ENCODE measurements at regions not wholly inside any gene's neighbourhood (a gene's known extent, or its start where the extent isn't known, plus 50 kb on each side); places are given as distances from the start of the nearest gene placed in this dataset.

DNA sequence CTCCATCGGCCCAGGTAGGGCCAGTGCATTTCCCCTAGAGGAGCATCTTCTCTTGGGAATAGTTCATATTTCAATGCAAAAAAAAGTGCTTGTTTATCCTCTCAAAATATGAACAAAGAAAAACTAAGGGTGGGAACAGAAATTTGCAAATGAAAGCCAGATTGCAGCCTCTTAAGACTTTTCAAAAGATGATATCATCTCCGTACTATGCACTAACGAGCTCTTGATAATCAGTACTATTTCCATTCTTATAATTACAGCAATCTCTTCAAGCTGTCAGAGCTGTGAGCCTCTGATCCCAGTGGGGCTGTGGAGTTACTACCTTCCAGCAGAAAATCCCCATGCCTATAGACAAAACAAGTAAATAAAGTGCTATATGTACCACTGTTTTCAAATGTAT, 77.1 kb downstream of the SOD2 start:
- no CpG with 5 or more reads among the region's 3 CpGs for WGBS (ENCODE audit: insufficient coverage)
- H3K4me3 ChIP-seq (replicated peaks in 1 of 3; ENCODE audit: low read depth in 2 of 3, low read length in 3 of 3), result no peak overlapping the region
- Mint-ChIP-seq H3K36me3 (no peaks in the 10 kb centered on the region), H3K9me3 (peaks cover 17 to 28% (median 24%) of the 10 kb centered on the region in 7 donors), H3K27me3 (ENCODE audit: low read depth in 3 of 3) (peaks cover 3 to 6% (median 5%) of the 10 kb centered on the region in 3 donors), H3K4me3 (no peak overlapping the region), H3K4me1 (no peaks in the 10 kb centered on the region), H3K27ac (no peak overlapping the region)
- H4K20me1 ChIP-seq (ENCODE audit: insufficient read depth, low read length), result no peaks in the 10 kb centered on the region
- no peak overlapping the region for H3K27ac ChIP-seq (ENCODE audit: low read depth in 1 of 2, low read length in 2 of 2)
- no peak overlapping the region for H3K9ac ChIP-seq (ENCODE audit: insufficient read depth, low read length, poor library complexity, severe bottlenecking)
- H3K9me3 ChIP-seq (replicated peaks in 1 of 2; ENCODE audit: control insufficient read depth in 1 of 2, insufficient read depth in 1 of 2, low read length in 2 of 2), result peaks cover 15% of the 10 kb centered on the region in 2 donors
- intact Hi-C loops (cut with micrococcal nuclease), result no loop called here
- no peak for TF ChIP-seq CTCF (IDR thresholded peaks at IDR 0.05)
- no peaks in the 10 kb centered on the region for H3K4me1 ChIP-seq (ENCODE audit: control insufficient read depth in 1 of 2, insufficient read depth in 2 of 2, low read length in 2 of 2)
- DNase-seq, result no peak
- H3K79me2 ChIP-seq (ENCODE audit: insufficient read depth, low read length), result no peaks in the 10 kb centered on the region
- no peak overlapping the region for H3K4me2 ChIP-seq (replicated peaks; ENCODE audit: extremely low read depth, low read length, poor library complexity, severe bottlenecking)
- no peaks in the 10 kb centered on the region for H3K27me3 ChIP-seq (ENCODE audit: control insufficient read depth in 2 of 2, insufficient read depth in 2 of 2, low read length in 2 of 2)
- H3K36me3 ChIP-seq (replicated peaks in 1 of 2; ENCODE audit: control insufficient read depth in 1 of 2, insufficient read depth in 2 of 2, low read length in 2 of 2), result no peaks in the 10 kb centered on the region
- no peak overlapping the region for H2AFZ ChIP-seq (ENCODE audit: insufficient read depth, low read depth, low read length, poor library complexity, severe bottlenecking)

- no peaks in the 10 kb centered on the region for H3K4me1 ChIP-seq (ENCODE audit: control insufficient read depth in 1 of 2, insufficient read depth in 2 of 2, low read length in 2 of 2)
- no peak overlapping the region for H2AFZ ChIP-seq (ENCODE audit: insufficient read depth, low read depth, low read length, poor library complexity, severe bottlenecking)
- H3K4me3 Mint-ChIP-seq, result no peak overlapping the region
- H3K79me2 ChIP-seq (ENCODE audit: insufficient read depth, low read length), result no peaks in the 10 kb centered on the region
- H4K20me1 ChIP-seq (ENCODE audit: insufficient read depth, low read length), result no peaks in the 10 kb centered on the region
- H3K36me3 Mint-ChIP-seq, result no peaks in the 10 kb centered on the region
- DNase-seq, result no peak
- intact Hi-C loops (cut with micrococcal nuclease), result no loop called here
- peaks cover 0 to 3% (median 1%) of the 10 kb centered on the region in 3 donors for H3K27me3 Mint-ChIP-seq (ENCODE audit: low read depth in 3 of 3)
- no peak overlapping the region for H3K4me3 ChIP-seq (replicated peaks in 1 of 3; ENCODE audit: low read depth in 2 of 3, low read length in 3 of 3)
- no peaks in the 10 kb centered on the region for H3K27me3 ChIP-seq (ENCODE audit: control insufficient read depth in 2 of 2, insufficient read depth in 2 of 2, low read length in 2 of 2)
- no peaks in the 10 kb centered on the region for H3K4me1 Mint-ChIP-seq
- WGBS (ENCODE audit: insufficient coverage), result 84% methylated on average over 4 of the region's 6 CpGs
- H3K36me3 ChIP-seq (replicated peaks in 1 of 2; ENCODE audit: control insufficient read depth in 1 of 2, insufficient read depth in 2 of 2, low read length in 2 of 2), result no peaks in the 10 kb centered on the region
- H3K9ac ChIP-seq (ENCODE audit: insufficient read depth, low read length, poor library complexity, severe bottlenecking), result no peak overlapping the region
- peaks cover 6 to 13% (median 9%) of the 10 kb centered on the region in 7 donors for H3K9me3 Mint-ChIP-seq
- no peak overlapping the region for H3K27ac ChIP-seq (ENCODE audit: low read depth in 1 of 2, low read length in 2 of 2)
- H3K27ac Mint-ChIP-seq, result no peak overlapping the region
- H3K9me3 ChIP-seq (replicated peaks in 1 of 2; ENCODE audit: control insufficient read depth in 1 of 2, insufficient read depth in 1 of 2, low read length in 2 of 2), result peaks cover 6 to 7% of the 10 kb centered on the region in 2 donors
- no peak overlapping the region for H3K4me2 ChIP-seq (replicated peaks; ENCODE audit: extremely low read depth, low read length, poor library complexity, severe bottlenecking)
- TF ChIP-seq CTCF (IDR thresholded peaks at IDR 0.05), result no peak
Observed at GRCh38 chr6:159610881-159611280, 82.2 kb downstream of the SOD2 start.

All from CD14-positive monocyte (primary cell).